ENCODE measurements at regions not wholly inside any gene's neighbourhood (a gene's known extent, or its start where the extent isn't known, plus 50 kb on each side); places are given as distances from the start of the nearest gene placed in this dataset.

DNA sequence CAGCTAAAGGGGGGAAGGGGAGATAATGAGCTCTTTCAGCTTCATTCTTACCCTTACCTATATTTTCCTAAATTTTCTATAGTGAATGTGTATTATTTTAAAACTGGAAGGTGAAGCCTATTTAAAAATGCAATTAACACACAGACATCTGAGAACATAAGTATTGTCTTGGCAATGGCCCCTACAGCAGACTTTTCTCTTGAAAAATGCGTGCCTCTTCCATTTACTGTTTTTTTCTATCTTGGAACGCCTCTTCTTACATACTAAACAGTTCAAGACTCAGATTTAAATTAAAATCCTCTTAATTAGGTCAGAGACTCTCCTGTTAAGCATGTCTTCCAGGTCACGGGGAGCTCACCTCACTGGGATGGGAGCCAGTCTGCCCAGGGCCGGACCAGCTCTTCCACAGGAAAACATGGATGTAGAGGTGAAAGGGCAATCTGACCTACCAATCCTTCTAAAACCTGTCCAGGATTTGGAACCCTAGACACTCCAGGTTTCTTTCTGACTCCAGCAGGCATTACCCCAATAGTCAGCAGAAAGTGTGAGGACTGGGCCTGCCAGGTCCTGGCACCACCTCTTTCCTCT, 137.3 kb downstream of the ZNF281 start:
- TF ChIP-seq, protein P1, sequence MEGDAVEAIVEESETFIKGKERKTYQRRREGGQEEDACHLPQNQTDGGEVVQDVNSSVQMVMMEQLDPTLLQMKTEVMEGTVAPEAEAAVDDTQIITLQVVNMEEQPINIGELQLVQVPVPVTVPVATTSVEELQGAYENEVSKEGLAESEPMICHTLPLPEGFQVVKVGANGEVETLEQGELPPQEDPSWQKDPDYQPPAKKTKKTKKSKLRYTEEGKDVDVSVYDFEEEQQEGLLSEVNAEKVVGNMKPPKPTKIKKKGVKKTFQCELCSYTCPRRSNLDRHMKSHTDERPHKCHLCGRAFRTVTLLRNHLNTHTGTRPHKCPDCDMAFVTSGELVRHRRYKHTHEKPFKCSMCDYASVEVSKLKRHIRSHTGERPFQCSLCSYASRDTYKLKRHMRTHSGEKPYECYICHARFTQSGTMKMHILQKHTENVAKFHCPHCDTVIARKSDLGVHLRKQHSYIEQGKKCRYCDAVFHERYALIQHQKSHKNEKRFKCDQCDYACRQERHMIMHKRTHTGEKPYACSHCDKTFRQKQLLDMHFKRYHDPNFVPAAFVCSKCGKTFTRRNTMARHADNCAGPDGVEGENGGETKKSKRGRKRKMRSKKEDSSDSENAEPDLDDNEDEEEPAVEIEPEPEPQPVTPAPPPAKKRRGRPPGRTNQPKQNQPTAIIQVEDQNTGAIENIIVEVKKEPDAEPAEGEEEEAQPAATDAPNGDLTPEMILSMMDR (IDR thresholded peaks at IDR 0.05), result no peak
- TF ChIP-seq POLR2A (IDR thresholded peaks at IDR 0.05), result no peak

All from Peyer's patch (tissue), 4 donors.